SK-N-SH treated with all-trans-retinoic acid at 6 μM for 48 hours (cell line): ENCODE measurements at regions not wholly inside any gene's neighbourhood (a gene's known extent, or its start where the extent isn't known, plus 50 kb on each side); places are given as distances from the start of the nearest gene placed in this dataset.

ENCODE experiments used
- ATAC-seq: fragments of 200-7000 bp; cut with Tn5 transposase; 3 replicates; pipeline ENCODE4 v1.9.1; 2020; ENCODE audit warnings: mild to moderate bottlenecking, moderate library complexity
- ARNTL ChIP-seq: fragments of 450-650 bp; formaldehyde crosslinking; IDR thresholded peaks from 2 replicates; pipeline ENCODE4 v1.5.0; 2020; ENCODE audit warnings: low read depth, mild to moderate bottlenecking, moderate library complexity, borderline replicate concordance
- BACH2 ChIP-seq: fragments of 250-450 bp; sonication (Bioruptor Pico); IDR thresholded peaks from 2 replicates; pipeline ENCODE4 v1.9.0; 2021; ENCODE audit warnings: mild to moderate bottlenecking, borderline replicate concordance
- CREB5 ChIP-seq: fragments of 250-450 bp; sonication (Bioruptor Pico); IDR thresholded peaks from 2 replicates; pipeline ENCODE4 v1.5.1; 2020; ENCODE audit warnings: low read depth, mild to moderate bottlenecking, moderate library complexity
- CSDC2 ChIP-seq: fragments of 250-450 bp; sonication (Bioruptor Pico); IDR thresholded peaks from 2 replicates; pipeline ENCODE4 v1.5.0; 2020; ENCODE audit warnings: mild to moderate bottlenecking, moderate library complexity
- ESRRG ChIP-seq: fragments of 250-450 bp; sonication (Bioruptor Pico); IDR thresholded peaks from 2 replicates; pipeline ENCODE4 v1.6.1; 2021; ENCODE audit warnings: mild to moderate bottlenecking
- GLIS3 ChIP-seq: fragments of 250-450 bp; sonication (Bioruptor Pico); IDR thresholded peaks from 2 replicates; pipeline ENCODE4 v1.5.0; 2020; ENCODE audit warnings: mild to moderate bottlenecking, moderate library complexity
- ISL1 ChIP-seq: fragments of 250-450 bp; sonication (Bioruptor Pico); IDR thresholded peaks from 2 replicates; pipeline ENCODE4 v2.1.2; 2022; ENCODE audit warnings: mild to moderate bottlenecking, moderate library complexity
- OSR1 ChIP-seq: fragments of 250-450 bp; sonication (Bioruptor Pico); IDR thresholded peaks from 2 replicates; pipeline ENCODE4 v1.8.0; 2022; ENCODE audit warnings: moderate library complexity, mild to moderate bottlenecking, inconsistent platforms
- PATZ1 ChIP-seq: fragments of 250-450 bp; sonication (Bioruptor Pico); IDR thresholded peaks from 2 replicates; pipeline ENCODE4 v1.8.0; 2020; ENCODE audit warnings: mild to moderate bottlenecking, moderate library complexity, borderline replicate concordance
- POU6F1 ChIP-seq: fragments of 250-450 bp; sonication (Bioruptor Pico); IDR thresholded peaks from 2 replicates; pipeline ENCODE4 v1.8.0; 2021; ENCODE audit warnings: low read depth, mild to moderate bottlenecking, moderate library complexity, borderline replicate concordance
- RARB ChIP-seq: fragments of 250-450 bp; sonication (Bioruptor Pico); IDR thresholded peaks from 2 replicates; pipeline ENCODE4 v1.8.0; 2021; ENCODE audit warnings: mild to moderate bottlenecking, moderate library complexity
- SNAI2 ChIP-seq: fragments of 250-450 bp; sonication (Bioruptor Pico); IDR thresholded peaks from 2 replicates; pipeline ENCODE4 v1.5.0; 2020; ENCODE audit warnings: mild to moderate bottlenecking, moderate library complexity
- TCF4 ChIP-seq: fragments of 250-450 bp; sonication (Bioruptor Pico); IDR thresholded peaks from 2 replicates; pipeline ENCODE4 v1.8.0; 2021; ENCODE audit warnings: mild to moderate bottlenecking, moderate library complexity, borderline replicate concordance
- TOX ChIP-seq: fragments of 250-450 bp; sonication (Bioruptor Pico); IDR thresholded peaks from 2 replicates; pipeline ENCODE4 v1.8.0; 2021; ENCODE audit warnings: mild to moderate bottlenecking, moderate library complexity, borderline replicate concordance
- ZC3H10 ChIP-seq: fragments of 250-450 bp; sonication (Bioruptor Pico); IDR thresholded peaks from 2 replicates; pipeline ENCODE4 v1.5.1; 2021; ENCODE audit warnings: mild to moderate bottlenecking, moderate library complexity
- ZFP3 ChIP-seq: fragments of 250-450 bp; sonication (Bioruptor Pico); IDR thresholded peaks from 2 replicates; pipeline ENCODE4 v1.5.0; 2020; ENCODE audit warnings: mild to moderate bottlenecking, moderate library complexity
- ZFP30 ChIP-seq: fragments of 450-650 bp; formaldehyde crosslinking; IDR thresholded peaks from 2 replicates; pipeline ENCODE4 v1.5.0; 2022; ENCODE audit warnings: mild to moderate bottlenecking, moderate library complexity
- ZNF565 ChIP-seq: fragments of 450-650 bp; formaldehyde crosslinking; conservative IDR thresholded peaks from 2 replicates; pipeline ENCODE4 v1.5.0; 2020; ENCODE audit warnings: low read depth, mild to moderate bottlenecking, moderate library complexity
- ZNF8 ChIP-seq: fragments of 450-650 bp; formaldehyde crosslinking; IDR thresholded peaks from 2 replicates; pipeline ENCODE4 v1.5.0; 2020; ENCODE audit warnings: mild to moderate bottlenecking, moderate library complexity
- TF ChIP-seq, protein P1 (sequence below): fragments of 250-450 bp; sonication (Bioruptor Pico); IDR thresholded peaks from 2 replicates; pipeline ENCODE4 v1.5.0; 2020; ENCODE audit warnings: mild to moderate bottlenecking, moderate library complexity

DNA sequence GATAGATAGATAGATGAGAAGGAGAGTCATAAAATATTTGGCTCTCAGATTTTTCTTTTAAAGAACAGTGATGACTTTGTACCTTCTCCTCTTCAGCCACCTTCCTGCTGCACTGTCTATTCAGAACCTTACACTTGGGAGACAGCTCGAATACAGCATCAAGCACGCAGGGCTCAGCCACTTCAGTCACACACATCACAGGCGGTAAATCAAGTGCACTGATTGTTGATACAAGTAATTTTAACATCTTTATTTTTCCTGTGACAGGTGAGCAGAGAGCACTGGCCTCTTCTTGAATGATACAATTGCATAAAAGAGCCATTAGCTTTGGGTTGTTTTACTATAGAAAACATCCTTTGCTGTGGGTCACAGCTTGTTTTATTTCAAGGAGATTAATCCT, 1118.5 kb upstream of the EYS start:
- TF ChIP-seq ZFP30 (CRISPR knock-in tag): no peak
- no peak for TF ChIP-seq TCF4 (CRISPR knock-in tag)
- TF ChIP-seq PATZ1 (CRISPR knock-in tag): no peak
- no peak for TF ChIP-seq BACH2 (CRISPR knock-in tag)
- no peak for TF ChIP-seq ZNF565 (CRISPR knock-in tag)
- no peak for ATAC-seq

- TF ChIP-seq BACH2 (CRISPR knock-in tag) (no peak), CSDC2 (CRISPR knock-in tag) (no peak), TOX (CRISPR knock-in tag) (no peak), SNAI2 (no peak), RARB (CRISPR knock-in tag) (no peak), ZFP3 (CRISPR knock-in tag) (no peak), GLIS3 (CRISPR knock-in tag) (no peak), ZNF8 (CRISPR knock-in tag) (no peak), ZNF565 (CRISPR knock-in tag) (no peak), ISL1 (CRISPR knock-in tag) (no peak), ARNTL (CRISPR knock-in tag) (no peak), POU6F1 (no peak), CREB5 (CRISPR knock-in tag) (no peak), PATZ1 (CRISPR knock-in tag) (no peak), OSR1 (CRISPR knock-in tag) (no peak), ZC3H10 (CRISPR knock-in tag) (no peak)
- TF ChIP-seq, protein P1, sequence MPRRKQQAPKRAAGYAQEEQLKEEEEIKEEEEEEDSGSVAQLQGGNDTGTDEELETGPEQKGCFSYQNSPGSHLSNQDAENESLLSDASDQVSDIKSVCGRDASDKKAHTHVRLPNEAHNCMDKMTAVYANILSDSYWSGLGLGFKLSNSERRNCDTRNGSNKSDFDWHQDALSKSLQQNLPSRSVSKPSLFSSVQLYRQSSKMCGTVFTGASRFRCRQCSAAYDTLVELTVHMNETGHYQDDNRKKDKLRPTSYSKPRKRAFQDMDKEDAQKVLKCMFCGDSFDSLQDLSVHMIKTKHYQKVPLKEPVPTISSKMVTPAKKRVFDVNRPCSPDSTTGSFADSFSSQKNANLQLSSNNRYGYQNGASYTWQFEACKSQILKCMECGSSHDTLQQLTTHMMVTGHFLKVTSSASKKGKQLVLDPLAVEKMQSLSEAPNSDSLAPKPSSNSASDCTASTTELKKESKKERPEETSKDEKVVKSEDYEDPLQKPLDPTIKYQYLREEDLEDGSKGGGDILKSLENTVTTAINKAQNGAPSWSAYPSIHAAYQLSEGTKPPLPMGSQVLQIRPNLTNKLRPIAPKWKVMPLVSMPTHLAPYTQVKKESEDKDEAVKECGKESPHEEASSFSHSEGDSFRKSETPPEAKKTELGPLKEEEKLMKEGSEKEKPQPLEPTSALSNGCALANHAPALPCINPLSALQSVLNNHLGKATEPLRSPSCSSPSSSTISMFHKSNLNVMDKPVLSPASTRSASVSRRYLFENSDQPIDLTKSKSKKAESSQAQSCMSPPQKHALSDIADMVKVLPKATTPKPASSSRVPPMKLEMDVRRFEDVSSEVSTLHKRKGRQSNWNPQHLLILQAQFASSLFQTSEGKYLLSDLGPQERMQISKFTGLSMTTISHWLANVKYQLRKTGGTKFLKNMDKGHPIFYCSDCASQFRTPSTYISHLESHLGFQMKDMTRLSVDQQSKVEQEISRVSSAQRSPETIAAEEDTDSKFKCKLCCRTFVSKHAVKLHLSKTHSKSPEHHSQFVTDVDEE (CRISPR knock-in tag): no peak
- ATAC-seq: no peak
Observed at GRCh38 chr6:66814156-66814555, 1107.1 kb upstream of the EYS start.

- no peak for TF ChIP-seq ISL1 (CRISPR knock-in tag)
- no peak for TF ChIP-seq BACH2 (CRISPR knock-in tag)
- no peak for TF ChIP-seq ZFP30 (CRISPR knock-in tag)
- no peak for TF ChIP-seq ZFP3 (CRISPR knock-in tag)
- no peak for TF ChIP-seq ZNF8 (CRISPR knock-in tag)
- no peak for TF ChIP-seq RARB (CRISPR knock-in tag)
- no peak for TF ChIP-seq CSDC2 (CRISPR knock-in tag)
- no peak for TF ChIP-seq ZNF565 (CRISPR knock-in tag)
- TF ChIP-seq POU6F1: no peak
- TF ChIP-seq, protein P1 (CRISPR knock-in tag): no peak
- no peak for TF ChIP-seq OSR1 (CRISPR knock-in tag)
- no peak for TF ChIP-seq ESRRG (CRISPR knock-in tag)
- TF ChIP-seq ARNTL (CRISPR knock-in tag): no peak
- TF ChIP-seq TCF4 (CRISPR knock-in tag): no peak
- no peak for TF ChIP-seq SNAI2
- ATAC-seq: no peak
Observed at GRCh38 chr6:66808771-66809170, 1101.7 kb upstream of the EYS start.
